Right lobe of liver (tissue), 6 donors: ENCODE measurements at regions not wholly inside any gene's neighbourhood (a gene's known extent, or its start where the extent isn't known, plus 50 kb on each side); places are given as distances from the start of the nearest gene placed in this dataset.

ENCODE experiments used
- ATAC-seq, 4 donors: fragments of 200-7000 bp; cut with Tn5 transposase; one replicate each; pipeline ENCODE4 v1.9.1; 2020; ENCODE audit warnings: mild to moderate bottlenecking in 4 of 4, moderate library complexity in 4 of 4
- DNase-seq, 3 donors: peaks; one replicate each; pipeline ENCODE4 v3.0.0-alpha.2; 2020
- H3K27ac ChIP-seq, 3 donors: fragments of 200-600 bp; one replicate each; pipeline ENCODE4 v1.8.0; 2022
- H3K27me3 ChIP-seq, 2 donors: fragments of 200-600 bp; one replicate each; pipeline ENCODE4 v1.8.0; 2022
- H3K36me3 ChIP-seq, 4 donors: fragments of 200-600 bp; sonication (generic) in 1 of 4; one replicate each; pipeline versions ENCODE4 v1.5.1 to v1.8.0; 2017 to 2022; ENCODE audit warnings: control low read depth in 1 of 4
- H3K4me1 ChIP-seq, 4 donors: fragments of 200-600 bp; sonication (generic) in 1 of 4; one replicate each; pipeline versions ENCODE4 v1.5.1 to v1.8.0; 2017 to 2022; ENCODE audit warnings: control low read depth in 1 of 4
- H3K4me3 ChIP-seq, 3 donors: fragments of 200-600 bp; one replicate each; pipeline ENCODE4 v1.8.0; 2022
- H3K9me3 ChIP-seq, 4 donors: fragments of 200-600 bp; sonication (generic) in 1 of 4; one replicate each; pipeline versions ENCODE4 v1.5.1 to v1.8.0; 2017 to 2022; ENCODE audit warnings: control low read depth in 1 of 4
- CTCF ChIP-seq, 4 donors: fragments of 200-600 bp in 3 of 4; fragments of 450-650 bp in 1 of 4; IDR thresholded peaks; one replicate each; pipeline versions ENCODE4 v1.5.1 to v1.8.0; 2016 to 2022; ENCODE audit warnings: antibody characterized with exemption in 4 of 4, mild to moderate bottlenecking in 2 of 4
- POLR2A ChIP-seq: fragments of 450-650 bp; IDR thresholded peaks from one replicate; pipeline ENCODE4 v1.6.1; 2017; ENCODE audit warnings: antibody characterized with exemption, mild to moderate bottlenecking
- WGBS: methylation state at CpG from one replicate; pipeline ENCODE4 v1.1.6; 2018; ENCODE audit warnings: low coverage, low lambda C conversion rate; ENCODE audit not compliant: insufficient coverage; ENCODE audit errors: missing lambda C conversion rate; 5-methylcytosine and 5-hydroxymethylcytosine counted together
- intact Hi-C, 2 donors: fragments of 100-400 bp; cut with DNase I; formaldehyde crosslinking; loops; one replicate each; pipeline versions ENCODE4 v1.11.2 to v1.14.1; 2022
- donor health status: DM: no; HTN: yes; CAD: no.
- donor health status: DM: no; HTN: no; CAD: no.
- donor health status: DM: no; HTN: no; CAD: no.
- donor health status: DM: no; HTN: yes; CAD: no.
- donor health status: DM: no; HTN: yes; CAD: no.

- Histone ChIP-seq H3K36me3 (no peaks in the 10 kb centered on the region), H3K4me3 (no peak overlapping the region), H3K27ac (no peak overlapping the region), H3K9me3 (no peaks in the 10 kb centered on the region), H3K4me1 (no peaks in the 10 kb centered on the region), H3K27me3 (no peaks in the 10 kb centered on the region)
- DNase-seq (no peak), ATAC-seq (no peak)
- intact Hi-C loops: no loop called here
- 45% methylated on average over 4 of the region's 4 CpGs for WGBS
- no peak for TF ChIP-seq POLR2A
- no peak for TF ChIP-seq CTCF (IDR thresholded peaks at IDR 0.05)
These were observed 509.6 kb downstream of the VRK1 start for GRCh38 chr14:97306760-97307246.

GRCh38 chr14:97311411-97311810 lies 514.2 kb downstream of the VRK1 start:
- ATAC-seq (no peak), DNase-seq (no peak)
- 62% methylated on average over 3 of the region's 3 CpGs for WGBS

GRCh38 chr14:97312910-97313309 lies 515.7 kb downstream of the VRK1 start:
- Histone ChIP-seq H3K4me3 (no peak overlapping the region), H3K4me1 (no peaks in the 10 kb centered on the region), H3K27ac (no peak overlapping the region), H3K9me3 (no peaks in the 10 kb centered on the region), H3K36me3 (no peaks in the 10 kb centered on the region), H3K27me3 (no peaks in the 10 kb centered on the region)
- TF ChIP-seq CTCF (IDR thresholded peaks at IDR 0.05) (no peak), POLR2A (no peak)
- DNase-seq: no peak
- ATAC-seq: no peak
- intact Hi-C loops: no loop called here

More at GRCh38 chr14:97311411-97311810, 514.2 kb downstream of the VRK1 start:
- Histone ChIP-seq H3K4me1 (no peaks in the 10 kb centered on the region), H3K9me3 (no peaks in the 10 kb centered on the region), H3K27ac (no peak overlapping the region), H3K36me3 (no peaks in the 10 kb centered on the region), H3K27me3 (no peaks in the 10 kb centered on the region), H3K4me3 (no peak overlapping the region)
- intact Hi-C loops: no loop called here
- no peak for TF ChIP-seq POLR2A
- TF ChIP-seq CTCF (IDR thresholded peaks at IDR 0.05): no peak

- no peak for DNase-seq
- H3K4me3 ChIP-seq: no peak overlapping the region
- no peak for TF ChIP-seq POLR2A
- no peak for TF ChIP-seq CTCF (IDR thresholded peaks at IDR 0.05)
- no peaks in the 10 kb centered on the region for H3K27me3 ChIP-seq
- H3K36me3 ChIP-seq: no peaks in the 10 kb centered on the region
- WGBS: 41% methylated on average over 4 of the region's 5 CpGs
- no peak for ATAC-seq
- H3K9me3 ChIP-seq: no peaks in the 10 kb centered on the region
- no peaks in the 10 kb centered on the region for H3K4me1 ChIP-seq
- intact Hi-C loops: no loop called here
- no peak overlapping the region for H3K27ac ChIP-seq
These were observed 518.6 kb downstream of the VRK1 start for GRCh38 chr14:97315790-97316189.

- DNase-seq: no peak
- intact Hi-C loops: no loop called here
- 48% methylated on average over 2 of the region's 2 CpGs for WGBS
These were observed 521.2 kb downstream of the VRK1 start for GRCh38 chr14:97318380-97318779.

More at GRCh38 chr14:97318380-97318779, 521.2 kb downstream of the VRK1 start:
- H3K36me3 ChIP-seq: no peaks in the 10 kb centered on the region
- no peaks in the 10 kb centered on the region for H3K27me3 ChIP-seq
- no peaks in the 10 kb centered on the region for H3K4me1 ChIP-seq
- TF ChIP-seq POLR2A (no peak), CTCF (IDR thresholded peaks at IDR 0.05) (no peak)
- no peak for ATAC-seq
- no peaks in the 10 kb centered on the region for H3K9me3 ChIP-seq
- H3K4me3 ChIP-seq: no peak overlapping the region
- H3K27ac ChIP-seq: no peak overlapping the region
